GM18517 (cell line): ENCODE measurements at regions not wholly inside any gene's neighbourhood (a gene's known extent, or its start where the extent isn't known, plus 50 kb on each side); places are given as distances from the start of the nearest gene placed in this dataset.
A peak's percentile ranks its signal among the peaks of the same experiment; 100 is the strongest.
"Not testable (repeated sequence)": the region's sequence is repeated elsewhere in the genome, so short reads cannot be mapped to it uniquely, and the experiment has no call there.

Experiments
- ATAC-seq: cut with Tn5 transposase; IDR thresholded peaks from one replicate; pipeline ENCODE4 v1.9.1; 2021; ENCODE audit warnings: mild to moderate bottlenecking, moderate library complexity; ENCODE audit not compliant: unreplicated experiment

DNA sequence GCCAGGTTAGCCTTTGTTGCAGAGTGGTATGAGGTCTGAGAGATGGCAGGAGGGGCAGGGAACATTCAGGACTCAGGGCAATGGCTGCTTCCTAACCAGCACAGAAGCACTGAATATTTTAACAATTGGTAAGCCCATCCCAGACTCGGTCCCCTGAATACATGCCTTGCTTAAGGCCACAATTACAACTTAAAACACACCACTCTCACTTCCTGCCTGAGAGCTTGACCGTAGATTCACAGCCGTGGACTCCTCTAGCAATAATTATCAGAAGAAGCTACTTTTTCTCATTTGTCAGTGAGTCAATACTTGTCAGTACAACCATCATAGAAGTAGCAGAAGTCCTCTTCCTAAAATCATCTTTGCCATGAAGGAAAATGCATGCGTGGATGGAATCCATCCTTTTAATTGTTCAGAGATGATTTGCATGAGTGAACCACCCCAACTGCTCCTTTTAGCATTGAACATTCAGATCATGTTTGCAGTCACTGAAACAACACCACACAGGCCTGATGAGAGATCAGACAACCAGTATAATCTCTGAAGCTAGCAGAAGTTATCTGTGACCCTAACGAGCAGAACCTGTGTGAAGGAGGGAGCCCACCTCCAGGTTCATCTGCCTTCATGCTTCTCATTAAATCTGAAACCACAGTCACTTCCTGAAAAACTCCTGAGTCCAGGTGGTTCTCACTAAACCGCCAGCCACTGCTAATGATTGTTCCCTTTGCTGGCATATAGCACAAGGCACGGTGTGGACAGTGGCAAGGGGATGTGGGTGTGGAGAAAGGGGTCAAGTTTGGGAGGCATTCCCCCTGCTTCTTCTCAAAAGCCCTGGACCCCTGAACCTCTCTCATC, 333.9 kb upstream of the CNR1 start:
- no peak for ATAC-seq

DNA sequence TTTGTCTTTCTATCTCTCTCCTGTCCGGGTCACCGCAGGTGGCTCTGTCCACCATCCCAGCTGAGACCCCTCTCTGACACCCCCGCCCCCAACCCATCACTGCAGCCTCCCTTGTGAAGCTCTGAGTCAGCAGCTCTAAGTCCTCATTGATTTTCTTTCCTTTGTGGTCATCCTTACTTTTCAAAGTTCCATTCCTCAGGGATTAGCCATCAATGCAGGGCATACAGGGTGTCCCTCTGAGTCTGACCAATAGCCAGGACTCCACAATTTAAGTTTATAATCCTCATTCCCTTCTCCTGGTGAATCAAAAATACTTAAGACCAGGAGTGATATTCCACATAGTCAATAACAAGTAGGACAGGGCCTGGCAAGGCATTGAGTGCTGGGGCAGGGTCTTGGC, 333.3 kb upstream of the CNR1 start:
- ATAC-seq: no peak

DNA sequence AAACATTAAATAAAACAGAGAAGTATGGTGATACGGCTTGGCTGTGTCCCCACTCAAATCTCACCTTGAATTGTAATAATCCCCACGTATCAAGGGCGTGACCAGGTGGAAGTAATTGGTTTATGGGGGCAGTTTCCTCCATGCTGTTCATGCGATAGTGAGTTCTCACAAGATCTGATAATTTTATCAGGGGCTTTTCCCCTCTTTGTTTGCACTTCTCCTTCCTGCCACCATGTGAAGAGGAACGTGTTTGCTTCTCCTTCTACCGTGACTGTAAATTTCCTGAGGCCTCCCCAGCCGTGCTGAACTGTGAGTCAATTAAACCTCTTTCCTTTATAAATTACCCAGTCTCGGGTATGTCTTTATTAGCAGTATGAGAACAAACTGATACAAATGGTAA, 331.3 kb upstream of the CNR1 start:
- ATAC-seq: not testable (repeated sequence)

DNA sequence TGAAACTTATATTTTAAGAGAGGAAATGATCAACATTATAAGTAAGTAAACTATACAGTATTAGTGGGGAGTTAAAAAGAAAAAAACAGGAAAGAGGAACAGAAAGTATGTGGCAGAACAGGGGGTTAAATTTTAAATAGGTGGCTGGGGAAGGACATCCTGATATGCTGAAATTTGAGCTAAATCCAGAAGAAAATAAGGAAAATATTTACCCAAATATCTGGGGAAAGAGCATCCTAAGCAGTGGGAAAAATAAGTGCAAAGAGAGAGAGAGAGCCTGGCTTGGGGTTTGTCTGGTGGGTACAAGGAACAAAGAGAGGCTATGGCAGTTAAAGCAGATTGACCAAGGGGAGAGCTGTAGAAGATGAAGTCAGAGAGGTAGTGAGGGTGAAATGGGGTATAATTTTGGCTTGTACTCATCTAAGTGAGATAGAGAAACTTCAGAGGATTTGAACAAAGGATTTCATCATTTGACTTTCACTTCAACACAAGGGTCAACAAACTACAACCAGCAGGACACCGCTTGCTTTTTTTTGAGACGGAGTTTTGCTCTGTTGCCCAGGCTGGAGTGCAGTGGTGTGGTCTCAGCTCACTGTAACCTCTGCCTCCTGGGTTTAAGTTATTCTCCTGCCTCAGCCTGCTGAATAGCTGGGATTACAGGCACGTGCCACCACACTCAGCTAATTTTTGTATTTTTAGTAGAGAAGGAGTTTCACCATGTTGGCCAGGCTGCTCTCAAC, 328.4 kb upstream of the CNR1 start:
- ATAC-seq: peak; percentile 78

DNA sequence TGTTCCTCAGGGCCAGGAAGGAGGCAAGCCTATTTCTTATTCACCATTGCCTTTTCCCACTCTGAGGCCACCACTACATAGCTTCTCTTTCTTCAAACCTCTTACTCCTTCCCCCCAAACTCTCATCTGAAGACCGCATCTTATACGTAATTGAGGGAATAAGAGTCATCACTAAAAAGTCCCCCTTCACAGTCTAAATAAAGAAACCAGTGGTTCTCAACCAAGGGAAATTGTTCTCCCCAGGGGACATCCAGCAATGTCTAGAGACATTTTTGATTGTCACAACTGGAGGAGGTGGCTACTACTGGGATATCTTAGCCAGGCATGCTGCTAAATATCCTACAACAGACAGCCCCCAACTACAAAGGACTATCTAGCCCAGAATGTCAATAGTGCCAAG, 327.6 kb upstream of the CNR1 start:
- peak; percentile 30 for ATAC-seq

DNA sequence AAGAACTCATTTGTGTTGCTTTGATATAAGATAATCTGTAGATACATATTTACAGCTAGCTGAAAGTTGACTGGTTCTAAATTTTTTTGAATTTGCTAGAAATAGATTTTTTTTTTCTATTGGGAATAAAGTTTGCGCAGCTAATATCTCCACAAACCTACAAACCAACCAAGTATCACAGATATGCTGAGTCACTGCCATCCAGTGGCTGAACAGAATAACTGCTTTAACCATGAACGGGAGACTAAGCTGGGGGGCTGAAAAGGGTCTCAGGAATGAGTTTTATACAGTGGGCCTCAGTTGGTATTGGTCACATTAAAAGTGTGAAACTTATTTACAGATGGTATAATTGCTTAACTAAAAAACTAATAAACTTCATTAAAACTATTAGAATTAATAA, 326.7 kb upstream of the CNR1 start:
- ATAC-seq: no peak

DNA sequence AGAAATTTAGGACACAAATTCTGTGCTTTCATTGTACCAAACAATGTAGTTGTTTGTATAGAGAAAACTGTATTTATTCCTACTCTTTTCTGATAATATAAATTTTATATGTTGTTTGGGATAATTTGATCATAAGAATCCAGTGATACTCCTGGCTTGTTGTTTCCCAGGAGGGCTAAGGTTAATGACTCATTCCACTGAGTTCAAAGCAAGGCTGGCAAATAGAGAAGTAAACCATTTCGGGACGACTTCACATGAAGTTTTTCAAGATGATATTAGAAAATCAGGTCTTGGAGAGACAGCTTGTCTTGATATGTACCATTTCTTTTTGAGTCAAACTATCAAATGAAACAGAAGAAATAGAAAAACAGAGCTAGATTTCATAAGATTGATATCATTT, 326.1 kb upstream of the CNR1 start:
- no peak for ATAC-seq

DNA sequence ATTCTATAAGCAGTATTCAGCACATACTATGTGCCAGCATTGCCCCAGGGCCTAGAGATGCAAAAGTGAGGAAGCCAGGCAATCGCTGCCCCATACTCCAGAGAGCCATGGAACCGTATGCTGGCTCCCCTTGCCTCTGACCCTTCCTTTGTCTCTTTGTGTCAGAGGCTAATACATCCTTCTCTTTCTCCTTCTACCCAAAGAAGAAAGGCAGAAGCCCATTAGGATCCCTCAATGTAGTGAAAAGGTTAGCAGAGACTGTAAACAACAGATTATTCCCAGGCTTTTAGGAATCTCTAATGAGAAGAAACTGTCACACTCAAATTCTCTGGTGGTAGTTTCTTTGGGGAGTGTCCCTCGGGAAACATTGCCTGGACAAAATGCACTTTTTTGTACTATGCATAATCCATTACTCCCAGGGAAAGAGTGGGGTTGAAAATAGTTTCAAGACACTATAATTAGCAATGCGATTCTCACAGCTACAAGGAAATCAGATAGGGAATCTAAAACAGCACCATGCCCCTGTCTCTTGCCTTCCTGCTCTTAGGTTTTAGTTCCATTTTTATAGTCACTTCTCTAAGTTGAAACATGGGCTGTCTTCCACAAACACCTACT, 325.2 kb upstream of the CNR1 start:
- no peak for ATAC-seq

DNA sequence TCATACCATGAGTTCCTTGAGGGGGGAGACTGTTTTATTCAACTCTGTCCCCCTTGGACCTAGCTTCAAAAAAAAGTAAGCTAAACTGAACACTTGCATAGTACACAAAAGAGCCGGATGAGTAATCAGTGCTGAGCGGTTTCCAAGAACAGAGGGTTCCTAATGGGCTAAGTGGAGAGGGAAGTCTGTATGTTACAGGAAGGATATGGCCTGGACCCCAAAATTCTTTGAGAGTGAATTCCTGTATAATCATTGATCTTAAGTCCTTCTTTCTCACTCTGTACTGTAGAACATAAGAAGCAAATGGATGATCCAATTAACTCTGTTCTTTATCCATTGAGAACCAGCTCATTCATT, 324.7 kb upstream of the CNR1 start:
- no peak for ATAC-seq

DNA sequence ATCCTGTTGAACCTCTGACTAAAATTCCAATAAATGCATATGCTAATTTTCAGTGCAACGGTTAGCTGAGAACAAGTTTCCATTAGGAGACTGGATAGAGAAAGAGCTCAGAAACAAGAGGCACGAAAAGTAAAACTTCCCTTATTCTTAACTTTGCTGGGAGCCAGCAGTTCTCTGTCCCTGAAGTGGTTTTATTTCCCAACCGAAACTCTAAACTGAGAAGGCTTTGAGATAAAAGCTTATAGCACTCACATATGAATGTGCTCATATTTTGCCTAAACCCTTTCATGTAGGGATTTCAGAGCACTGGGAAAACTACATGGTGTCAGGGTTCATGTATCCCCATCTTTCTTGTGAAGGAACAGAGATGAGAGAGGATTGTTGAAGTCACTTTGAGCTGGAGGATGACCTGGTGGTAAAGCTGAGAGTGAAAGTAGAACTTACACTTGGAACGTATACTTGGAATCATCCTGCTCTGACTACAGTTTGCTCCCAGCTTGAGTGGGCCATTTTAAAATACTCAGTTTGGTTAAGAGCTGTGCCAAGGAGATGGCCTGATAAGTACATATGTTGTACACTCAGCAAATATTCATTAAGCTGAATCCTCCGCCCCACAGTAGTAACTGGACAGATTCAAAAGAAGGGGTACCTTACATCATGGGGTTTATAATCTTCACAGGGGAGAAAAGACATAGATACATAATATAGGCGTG, 324.2 kb upstream of the CNR1 start:
- no peak for ATAC-seq

DNA sequence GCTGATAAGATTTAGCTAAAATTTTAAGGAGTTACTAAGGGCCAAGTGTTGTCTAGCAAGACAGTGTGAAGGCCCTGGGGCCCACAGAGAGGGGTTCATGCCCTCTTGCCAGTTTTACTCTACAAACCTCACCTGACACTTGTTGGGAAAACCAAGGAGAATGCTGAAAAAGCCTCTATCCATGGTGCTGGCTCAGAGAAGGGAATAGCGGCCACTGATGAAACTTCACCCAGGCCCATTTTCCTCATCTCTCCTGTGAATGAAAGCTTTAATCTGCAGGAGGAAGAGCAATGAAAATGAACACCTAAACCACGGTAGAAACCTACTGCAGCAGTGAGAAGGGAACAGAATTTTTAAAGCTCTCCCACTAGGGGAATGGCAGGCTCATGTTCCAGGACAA, 317.3 kb upstream of the CNR1 start:
- no peak for ATAC-seq

DNA sequence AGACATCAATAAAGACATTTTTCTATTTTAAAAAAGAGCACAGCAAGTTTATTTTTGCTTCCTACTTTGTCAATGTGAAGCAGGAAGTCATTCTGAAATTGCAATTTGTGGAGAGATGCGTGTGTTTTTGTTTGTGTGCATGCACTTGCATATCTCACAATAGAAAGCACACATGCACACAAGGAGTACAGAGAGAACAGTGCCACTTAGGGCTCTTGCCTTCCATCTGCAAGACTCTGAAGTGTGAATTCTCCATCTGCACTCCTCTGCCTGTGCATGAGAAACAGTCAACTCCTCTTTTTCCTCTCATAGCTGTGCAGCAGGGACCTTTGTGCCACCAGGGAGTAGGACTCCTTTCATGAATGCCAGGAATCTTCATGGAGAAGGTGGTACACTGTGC, 316.3 kb upstream of the CNR1 start:
- ATAC-seq: no peak

DNA sequence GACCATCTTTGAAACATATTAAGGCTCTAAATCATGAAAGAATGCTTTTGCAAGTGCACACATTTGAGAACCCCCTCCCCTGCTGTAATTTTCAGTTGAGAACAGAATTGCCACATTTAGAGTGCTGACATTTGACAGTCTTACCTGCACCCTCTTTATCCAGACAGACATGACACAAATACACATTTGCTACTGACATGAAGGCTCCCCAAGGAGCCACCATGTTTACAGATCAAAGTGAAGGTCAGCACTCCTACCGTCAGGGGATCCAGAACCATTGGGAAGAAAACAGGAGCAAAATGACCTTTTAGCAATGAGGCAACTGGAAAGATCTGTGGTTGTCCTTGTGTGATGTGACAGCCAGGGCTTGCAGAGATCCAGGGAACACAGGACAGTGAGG, 315.4 kb upstream of the CNR1 start:
- ATAC-seq: no peak

DNA sequence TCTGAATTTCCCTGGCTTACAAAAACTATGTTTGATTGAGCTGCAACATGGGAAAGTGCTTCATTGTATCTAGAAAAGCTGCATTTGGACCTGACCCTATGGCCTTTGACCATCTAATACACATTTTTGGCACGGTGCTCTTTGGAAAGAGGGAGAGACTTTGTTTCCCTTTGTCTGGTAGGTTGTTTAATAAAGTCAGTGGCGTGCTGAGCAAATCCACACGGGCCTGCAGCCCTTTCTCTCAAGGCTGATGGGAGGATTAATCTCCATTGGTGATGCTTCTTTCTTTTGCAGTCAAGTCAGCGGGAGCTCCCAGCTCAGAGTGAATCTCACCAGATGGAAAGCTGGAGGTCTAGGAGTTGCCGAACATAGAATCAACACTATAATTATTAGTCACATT, 314.7 kb upstream of the CNR1 start:
- ATAC-seq: no peak

DNA sequence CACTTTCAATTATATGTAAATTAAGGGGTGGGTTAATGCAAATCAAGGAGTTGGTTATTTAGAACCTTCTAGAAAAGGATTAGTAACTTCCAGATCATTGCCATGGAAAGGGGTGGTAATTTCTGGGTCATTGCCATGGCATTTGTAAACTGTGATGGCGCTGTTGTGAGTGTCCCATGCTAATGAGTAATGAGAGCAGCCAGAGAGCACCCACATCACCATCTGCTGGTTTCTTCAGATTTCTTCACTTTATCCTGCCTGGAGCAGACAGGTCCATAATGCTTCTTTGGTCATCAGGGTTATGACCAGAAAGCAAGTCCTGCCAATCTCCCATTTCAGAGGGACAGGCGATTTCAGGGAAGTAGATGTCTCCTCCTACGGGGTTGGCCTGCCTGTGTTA, 311.3 kb upstream of the CNR1 start:
- ATAC-seq: no peak

DNA sequence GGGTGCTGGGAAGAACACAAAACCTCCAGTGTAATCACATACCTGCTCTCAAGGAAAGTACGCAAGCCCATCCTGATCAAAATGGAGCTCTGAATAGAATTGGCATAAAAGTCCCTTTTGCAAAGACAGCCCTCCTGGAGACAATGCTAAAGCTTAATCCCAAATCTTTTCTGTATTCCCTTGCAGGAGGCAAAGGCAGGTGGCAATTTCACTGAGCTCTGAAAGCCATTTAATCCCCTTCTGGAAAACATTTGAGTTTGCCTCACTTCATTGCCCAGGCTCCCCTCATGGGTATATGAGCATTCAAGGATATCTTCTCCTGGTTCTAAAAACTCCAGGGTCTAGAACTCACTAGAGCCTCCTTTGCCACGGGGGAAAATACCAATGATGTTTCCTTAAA, 310.2 kb upstream of the CNR1 start:
- ATAC-seq: no peak

DNA sequence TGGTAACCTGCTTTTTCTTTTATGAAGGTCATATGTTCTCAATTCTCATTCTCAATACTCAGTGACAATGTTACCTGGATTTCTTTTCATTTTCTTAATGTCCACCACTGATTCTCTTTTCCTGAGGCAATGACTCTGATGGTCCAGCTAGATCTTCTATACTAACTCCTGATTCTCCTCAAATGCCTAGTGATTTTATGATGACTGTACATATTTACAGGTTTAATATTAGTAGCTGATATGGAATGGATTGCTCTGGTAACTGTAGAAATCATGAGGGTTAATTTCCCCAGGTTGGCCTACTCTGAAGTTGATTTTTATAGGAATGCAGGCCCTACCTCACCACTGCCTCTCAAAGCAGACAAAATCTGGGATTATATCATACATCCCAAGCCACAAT, 308.6 kb upstream of the CNR1 start:
- no peak for ATAC-seq

DNA sequence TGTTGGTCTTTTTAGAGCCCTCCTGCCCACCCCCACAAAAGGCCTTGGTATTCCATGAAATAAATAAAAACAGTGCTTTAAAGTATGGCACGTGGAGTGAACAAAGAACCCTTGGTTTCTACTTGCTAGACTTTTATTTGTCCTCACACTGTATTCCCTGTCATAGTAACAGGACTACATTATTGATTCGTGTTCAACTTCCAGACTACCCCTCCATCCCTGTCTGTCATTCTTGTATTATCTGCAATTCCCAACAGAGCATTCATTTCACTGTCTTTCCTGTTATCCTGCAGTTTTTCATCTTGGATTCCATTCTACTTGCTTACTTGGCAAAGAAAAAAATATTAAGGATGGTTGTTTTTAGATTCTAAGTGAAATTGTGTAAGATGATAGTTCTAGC, 307.4 kb upstream of the CNR1 start:
- ATAC-seq: no peak

DNA sequence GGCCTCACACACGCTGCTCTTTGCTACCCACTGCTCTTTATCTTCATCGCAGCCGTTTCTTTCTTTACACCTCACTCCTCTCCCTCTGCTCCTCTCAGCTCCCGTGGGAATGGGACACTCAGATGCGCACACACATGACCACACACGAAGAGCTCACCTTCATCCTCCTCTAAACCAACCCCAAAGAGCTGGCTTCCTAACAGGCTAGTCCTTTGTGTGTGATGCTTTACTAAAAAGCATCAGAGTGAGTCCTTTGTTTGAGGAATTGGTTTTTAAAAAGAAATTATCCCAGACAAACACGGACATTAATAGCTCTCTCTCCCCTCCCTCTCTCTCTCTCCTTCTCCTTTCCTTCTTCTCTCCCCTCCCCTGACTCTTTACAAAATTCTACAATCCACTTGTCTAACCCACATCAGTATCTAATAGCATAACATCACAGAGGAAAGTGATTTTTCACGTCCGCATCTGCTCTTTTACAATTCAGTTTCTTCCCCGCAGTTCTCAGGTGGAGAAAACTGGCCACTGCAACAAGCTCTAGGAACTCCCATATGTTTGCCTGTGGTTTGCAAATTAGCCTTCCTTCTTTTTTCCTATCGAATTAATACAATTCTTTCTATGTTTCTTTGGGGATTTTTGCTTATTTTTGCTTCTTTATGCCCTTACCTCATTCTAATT, 306.8 kb upstream of the CNR1 start:
- ATAC-seq: no peak

DNA sequence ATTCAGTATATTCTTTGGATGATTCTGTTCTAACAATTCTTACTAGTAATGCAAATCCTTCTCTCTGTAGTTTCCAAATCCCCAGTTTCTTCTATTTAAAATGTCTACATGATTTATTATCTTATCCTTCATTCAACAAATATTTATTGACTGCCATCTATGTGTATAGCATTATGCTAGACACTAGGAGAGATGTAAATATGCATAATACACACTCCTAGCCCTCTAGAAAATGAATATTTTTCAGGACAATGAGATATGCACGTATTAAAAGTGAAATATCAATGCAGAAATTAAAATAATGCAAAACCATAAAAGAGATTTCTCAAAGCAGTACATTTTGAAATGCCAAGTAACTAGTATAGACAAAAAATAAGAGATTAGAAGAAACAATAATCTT, 293.5 kb upstream of the CNR1 start:
- ATAC-seq: no peak

DNA sequence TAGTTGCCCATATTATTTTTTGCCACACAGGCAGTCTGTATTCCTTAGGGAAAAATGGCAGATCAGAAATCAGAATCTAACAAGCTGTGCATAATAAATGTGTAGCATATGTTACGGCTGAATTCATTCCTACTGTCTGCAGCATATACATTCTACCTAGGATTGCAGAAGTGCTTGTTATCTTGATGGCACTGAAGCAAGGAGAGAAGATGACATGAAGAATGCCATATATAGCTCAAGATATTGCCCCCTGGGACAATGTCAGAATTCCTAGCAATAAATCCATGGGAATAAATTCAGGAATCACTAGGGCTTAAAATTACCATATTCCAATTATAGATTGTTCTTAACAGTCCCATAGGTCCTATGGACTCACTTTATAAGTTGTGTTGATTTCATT, 293.0 kb upstream of the CNR1 start:
- no peak for ATAC-seq
